ENCODE measurements at regions not wholly inside any gene's neighbourhood (a gene's known extent, or its start where the extent isn't known, plus 50 kb on each side); places are given as distances from the start of the nearest gene placed in this dataset.

DNA sequence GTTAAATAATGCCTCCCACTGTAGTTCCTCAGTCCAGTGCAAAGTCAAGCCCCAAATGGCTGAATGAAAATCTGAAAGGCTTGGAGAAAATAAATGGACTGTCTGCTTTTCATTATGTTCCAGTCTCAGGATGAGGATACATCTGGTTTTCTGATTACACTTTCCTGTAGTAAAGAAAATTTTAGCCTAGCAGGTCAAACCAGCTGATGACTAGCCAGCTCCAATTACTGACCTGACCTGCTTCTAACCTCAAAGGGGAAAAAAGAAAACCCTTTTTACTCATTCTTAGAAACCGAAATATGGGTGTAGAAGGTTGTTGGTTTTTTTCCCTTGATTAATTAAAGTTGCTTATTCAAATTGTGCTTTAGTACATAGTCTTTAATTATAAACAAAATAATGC, 418.4 kb downstream of the EFNB2 start:
- H3K9me3 ChIP-seq (ENCODE audit: severe bottlenecking) = no peaks in the 10 kb centered on the region
- no peaks in the 10 kb centered on the region for H3K36me3 ChIP-seq
- H3K4me3 ChIP-seq (ENCODE audit: low read depth, low read length) = no peak overlapping the region
- H3K27ac ChIP-seq = no peak overlapping the region
- TF ChIP-seq, protein P1, sequence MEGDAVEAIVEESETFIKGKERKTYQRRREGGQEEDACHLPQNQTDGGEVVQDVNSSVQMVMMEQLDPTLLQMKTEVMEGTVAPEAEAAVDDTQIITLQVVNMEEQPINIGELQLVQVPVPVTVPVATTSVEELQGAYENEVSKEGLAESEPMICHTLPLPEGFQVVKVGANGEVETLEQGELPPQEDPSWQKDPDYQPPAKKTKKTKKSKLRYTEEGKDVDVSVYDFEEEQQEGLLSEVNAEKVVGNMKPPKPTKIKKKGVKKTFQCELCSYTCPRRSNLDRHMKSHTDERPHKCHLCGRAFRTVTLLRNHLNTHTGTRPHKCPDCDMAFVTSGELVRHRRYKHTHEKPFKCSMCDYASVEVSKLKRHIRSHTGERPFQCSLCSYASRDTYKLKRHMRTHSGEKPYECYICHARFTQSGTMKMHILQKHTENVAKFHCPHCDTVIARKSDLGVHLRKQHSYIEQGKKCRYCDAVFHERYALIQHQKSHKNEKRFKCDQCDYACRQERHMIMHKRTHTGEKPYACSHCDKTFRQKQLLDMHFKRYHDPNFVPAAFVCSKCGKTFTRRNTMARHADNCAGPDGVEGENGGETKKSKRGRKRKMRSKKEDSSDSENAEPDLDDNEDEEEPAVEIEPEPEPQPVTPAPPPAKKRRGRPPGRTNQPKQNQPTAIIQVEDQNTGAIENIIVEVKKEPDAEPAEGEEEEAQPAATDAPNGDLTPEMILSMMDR (IDR thresholded peaks at IDR 0.05; ENCODE audit: low read depth, low read length) = no peak
- no peak for DNase-seq
- H3K27me3 ChIP-seq (ENCODE audit: insufficient read depth, low read depth, severe bottlenecking) = no peaks in the 10 kb centered on the region

DNA sequence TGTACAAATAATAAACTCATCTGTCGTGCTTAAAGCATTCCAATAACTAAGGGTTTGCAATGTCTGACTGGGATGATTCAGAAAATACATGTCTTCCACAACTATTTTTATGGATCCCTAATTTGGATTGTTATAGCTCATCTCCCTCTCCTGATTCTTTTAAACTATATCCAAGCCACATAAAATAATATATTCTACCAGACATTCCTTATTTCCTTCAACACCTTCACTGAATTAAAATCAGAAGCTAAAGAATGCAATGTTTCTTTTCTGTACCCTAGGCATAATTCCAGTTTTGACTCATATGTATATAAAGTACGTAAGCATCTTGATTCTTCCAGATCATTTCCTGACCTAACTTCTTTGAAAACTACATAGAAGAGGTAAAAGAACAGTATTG, 420.4 kb downstream of the EFNB2 start:
- TF ChIP-seq, protein P1 (IDR thresholded peaks at IDR 0.05; ENCODE audit: low read depth, low read length) = no peak
- no peaks in the 10 kb centered on the region for H3K9me3 ChIP-seq (ENCODE audit: severe bottlenecking)
- no peaks in the 10 kb centered on the region for H3K27me3 ChIP-seq (ENCODE audit: insufficient read depth, low read depth, severe bottlenecking)
- H3K4me3 ChIP-seq (ENCODE audit: low read depth, low read length) = no peak overlapping the region
- no peak for DNase-seq
- no peak overlapping the region for H3K27ac ChIP-seq
- H3K36me3 ChIP-seq = no peaks in the 10 kb centered on the region

DNA sequence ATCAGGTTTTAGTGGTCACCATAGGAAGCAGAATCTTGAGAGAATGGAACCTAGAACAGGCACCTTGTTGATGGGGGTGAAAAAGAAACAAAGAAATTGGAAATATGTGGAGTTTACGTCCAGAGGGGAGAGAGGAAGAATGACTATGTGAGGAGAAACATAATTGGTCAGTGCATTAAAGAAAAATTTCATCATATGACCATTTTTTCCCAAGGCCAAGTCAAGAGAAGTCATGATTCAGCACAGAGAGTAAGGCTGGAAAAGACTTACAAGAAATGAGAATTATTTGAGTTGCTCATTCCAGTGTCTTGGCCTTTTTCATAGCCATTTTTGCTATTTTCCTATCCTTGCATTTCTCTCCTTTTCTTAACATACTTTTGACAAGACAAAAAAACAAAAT, 421.7 kb downstream of the EFNB2 start:
- no peak for DNase-seq
- H3K27me3 ChIP-seq (ENCODE audit: insufficient read depth, low read depth, severe bottlenecking) = no peaks in the 10 kb centered on the region
- H3K36me3 ChIP-seq = no peaks in the 10 kb centered on the region
- no peak overlapping the region for H3K27ac ChIP-seq
- no peaks in the 10 kb centered on the region for H3K9me3 ChIP-seq (ENCODE audit: severe bottlenecking)
- TF ChIP-seq, protein P1 (IDR thresholded peaks at IDR 0.05; ENCODE audit: low read depth, low read length) = no peak
- H3K4me3 ChIP-seq (ENCODE audit: low read depth, low read length) = no peak overlapping the region

DNA sequence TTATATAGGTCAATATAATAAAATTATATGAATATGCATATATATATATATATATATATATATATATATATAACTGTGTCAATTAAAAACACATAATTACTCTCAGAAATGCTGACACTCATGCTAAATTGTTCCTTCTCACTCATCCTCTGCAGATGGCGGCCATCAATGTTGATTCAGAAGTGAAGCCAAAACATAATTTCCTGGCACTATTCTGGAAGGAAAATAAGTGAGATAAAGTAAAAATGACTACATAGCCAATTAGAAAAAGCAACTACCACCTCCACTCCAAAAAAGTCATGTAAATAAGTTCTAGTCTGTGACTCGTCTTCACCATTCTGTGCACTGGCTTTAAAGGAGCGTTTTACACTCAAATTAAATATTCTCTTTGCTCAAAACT, 423.3 kb downstream of the EFNB2 start:
- Histone ChIP-seq H3K9me3 (ENCODE audit: severe bottlenecking) (no peaks in the 10 kb centered on the region), H3K27ac (no peak overlapping the region), H3K36me3 (no peaks in the 10 kb centered on the region), H3K4me3 (ENCODE audit: low read depth, low read length) (no peak overlapping the region), H3K27me3 (ENCODE audit: insufficient read depth, low read depth, severe bottlenecking) (no peaks in the 10 kb centered on the region)
- no peak for DNase-seq
- TF ChIP-seq, protein P1 (IDR thresholded peaks at IDR 0.05; ENCODE audit: low read depth, low read length) = no peak

DNA sequence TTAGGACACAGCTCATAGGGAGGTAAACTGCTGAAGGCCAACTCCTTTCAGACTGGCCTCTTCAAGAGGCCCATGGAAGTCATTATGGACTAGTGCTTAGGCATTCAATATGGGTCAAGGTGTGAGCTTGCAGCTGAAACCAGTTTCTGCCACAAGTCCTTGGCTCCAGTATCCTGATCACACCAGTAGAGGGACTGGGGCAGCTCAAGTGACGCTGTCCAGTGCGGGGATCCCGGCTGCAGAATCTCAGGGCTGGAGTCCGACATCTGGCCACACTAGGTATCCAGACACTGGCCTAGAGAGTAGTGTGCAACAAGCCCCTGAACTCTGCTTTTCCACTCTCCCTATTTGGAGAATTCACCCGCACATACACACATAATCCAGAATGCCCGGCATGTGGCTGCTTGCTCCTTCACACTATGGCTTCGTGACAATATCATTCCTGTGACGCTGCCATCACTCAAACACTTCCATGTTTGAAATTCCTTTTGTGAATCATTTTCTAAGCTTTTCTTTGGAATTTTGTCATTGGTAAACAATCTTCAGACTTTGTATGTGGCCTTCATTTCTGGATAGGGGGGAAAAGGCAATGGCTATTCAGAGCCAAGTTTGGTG, 425.1 kb downstream of the EFNB2 start:
- H3K27me3 ChIP-seq (ENCODE audit: insufficient read depth, low read depth, severe bottlenecking) = no peaks in the 10 kb centered on the region
- H3K27ac ChIP-seq = no peak overlapping the region
- no peaks in the 10 kb centered on the region for H3K9me3 ChIP-seq (ENCODE audit: severe bottlenecking)
- H3K36me3 ChIP-seq = no peaks in the 10 kb centered on the region
- TF ChIP-seq, protein P1 (IDR thresholded peaks at IDR 0.05; ENCODE audit: low read depth, low read length) = no peak
- no peak overlapping the region for H3K4me3 ChIP-seq (ENCODE audit: low read depth, low read length)
- no peak for DNase-seq

DNA sequence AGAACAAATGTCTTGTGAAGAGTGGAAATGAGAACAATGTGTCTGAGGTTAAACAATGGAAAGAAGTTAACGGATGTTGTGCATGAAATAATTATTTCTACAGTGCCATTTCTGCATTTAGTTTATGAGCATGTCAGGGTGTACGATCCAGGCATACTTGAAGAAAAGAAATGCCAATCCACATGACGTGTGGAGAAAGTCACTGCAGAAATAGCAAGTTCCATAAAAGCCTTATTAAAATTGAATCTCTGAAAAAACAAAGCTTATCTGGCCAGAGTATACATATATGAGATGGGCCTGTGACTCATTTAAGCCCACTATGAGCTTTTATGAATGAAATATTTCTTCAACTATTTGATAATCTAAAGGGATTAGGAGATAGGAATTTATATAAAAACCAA, 426.1 kb downstream of the EFNB2 start:
- Histone ChIP-seq H3K27me3 (ENCODE audit: insufficient read depth, low read depth, severe bottlenecking) (no peaks in the 10 kb centered on the region), H3K4me3 (ENCODE audit: low read depth, low read length) (no peak overlapping the region), H3K27ac (no peak overlapping the region), H3K9me3 (ENCODE audit: severe bottlenecking) (no peaks in the 10 kb centered on the region), H3K36me3 (no peaks in the 10 kb centered on the region)
- TF ChIP-seq, protein P1 (IDR thresholded peaks at IDR 0.05; ENCODE audit: low read depth, low read length) = no peak
- DNase-seq = no peak
